KOPT-K1 (cell line): ENCODE measurements at regions not wholly inside any gene's neighbourhood (a gene's known extent, or its start where the extent isn't known, plus 50 kb on each side); places are given as distances from the start of the nearest gene placed in this dataset.
"Not testable (repeated sequence)": the region's sequence is repeated elsewhere in the genome, so short reads cannot be mapped to it uniquely, and the experiment has no call there.

Experiments
- H3K27ac ChIP-seq: fragments of 200-600 bp; sonication (generic); 2 replicates; pipeline ENCODE4 v1.5.1; 2016; ENCODE audit warnings: antibody characterized with exemption, mild to moderate bottlenecking, low read depth, low read length; ENCODE audit not compliant: poor library complexity, severe bottlenecking
- H3K36me3 ChIP-seq: fragments of 200-600 bp; sonication (generic); 2 replicates; pipeline ENCODE4 v1.5.1; 2017; ENCODE audit warnings: antibody characterized with exemption, mild to moderate bottlenecking, low read length, moderate library complexity; ENCODE audit not compliant: insufficient read depth
- H3K9me3 ChIP-seq: fragments of 200-600 bp; sonication (generic); 2 replicates; pipeline ENCODE4 v1.5.1; 2017; ENCODE audit warnings: antibody characterized with exemption, low read length, mild to moderate bottlenecking; ENCODE audit not compliant: insufficient read depth, poor library complexity, severe bottlenecking

DNA sequence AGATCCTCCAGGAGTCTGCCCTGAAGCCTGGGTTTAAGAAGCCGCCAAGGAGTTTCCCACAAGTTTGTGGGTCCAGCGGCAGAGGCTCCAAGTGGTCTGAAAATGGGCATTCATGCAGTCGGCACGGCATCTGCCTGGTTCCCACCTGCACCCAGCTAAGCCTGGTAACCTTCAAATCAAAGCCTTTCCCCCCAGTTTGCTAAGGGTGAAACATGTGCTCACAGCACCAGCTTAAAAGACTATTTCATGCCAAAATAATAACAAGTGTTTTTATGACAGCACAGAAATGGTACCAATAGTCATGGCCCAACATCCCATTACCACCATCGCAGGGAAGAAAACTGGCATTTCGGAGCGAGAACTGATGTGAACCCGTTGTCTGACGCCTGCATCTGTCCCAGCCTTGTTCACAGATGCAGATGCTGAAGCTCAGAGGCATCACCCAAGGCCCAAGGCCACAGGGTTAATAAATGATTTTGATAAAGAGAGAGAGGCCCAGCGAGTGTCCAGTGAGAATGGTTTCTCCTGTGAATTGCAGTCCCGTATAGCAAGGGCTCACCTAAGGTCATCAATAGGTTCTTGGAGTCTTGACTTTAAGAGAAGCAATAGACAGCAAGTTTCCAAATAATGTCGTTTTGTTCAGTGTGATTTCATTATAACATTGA, 188.0 kb upstream of the TPM1 start:
- no peak overlapping the region for H3K27ac ChIP-seq
- H3K36me3 ChIP-seq = no peaks in the 10 kb centered on the region
- no peaks in the 10 kb centered on the region for H3K9me3 ChIP-seq

DNA sequence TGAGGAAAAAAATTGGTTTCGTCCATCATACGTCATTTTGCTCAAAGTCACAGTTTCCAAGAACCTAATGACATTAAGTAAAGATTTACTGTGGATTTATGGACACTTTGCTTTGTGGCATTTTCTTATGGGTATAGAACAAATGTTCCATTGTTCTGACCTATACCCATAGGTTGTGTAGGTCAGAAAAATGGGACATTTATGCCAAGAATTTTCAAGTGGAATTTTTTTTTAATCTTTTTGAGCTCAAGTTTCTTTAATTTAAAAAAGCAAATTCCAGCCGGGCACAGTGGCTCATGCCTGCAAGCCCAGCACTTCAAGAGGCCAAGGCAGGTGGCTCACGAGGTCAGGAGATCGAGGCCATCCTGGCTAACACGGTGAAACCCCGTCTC, 187.5 kb upstream of the TPM1 start:
- H3K27ac ChIP-seq = no peak overlapping the region

GRCh38 chr15:62856466-62857246, 185.9 kb upstream of the TPM1 start:
- Histone ChIP-seq H3K36me3 (no peaks in the 10 kb centered on the region), H3K27ac (no peak overlapping the region), H3K9me3 (no peaks in the 10 kb centered on the region)

More for the DNA sequence above, 187.5 kb upstream of the TPM1 start:
- Histone ChIP-seq H3K9me3 (no peaks in the 10 kb centered on the region), H3K36me3 (no peaks in the 10 kb centered on the region)

DNA sequence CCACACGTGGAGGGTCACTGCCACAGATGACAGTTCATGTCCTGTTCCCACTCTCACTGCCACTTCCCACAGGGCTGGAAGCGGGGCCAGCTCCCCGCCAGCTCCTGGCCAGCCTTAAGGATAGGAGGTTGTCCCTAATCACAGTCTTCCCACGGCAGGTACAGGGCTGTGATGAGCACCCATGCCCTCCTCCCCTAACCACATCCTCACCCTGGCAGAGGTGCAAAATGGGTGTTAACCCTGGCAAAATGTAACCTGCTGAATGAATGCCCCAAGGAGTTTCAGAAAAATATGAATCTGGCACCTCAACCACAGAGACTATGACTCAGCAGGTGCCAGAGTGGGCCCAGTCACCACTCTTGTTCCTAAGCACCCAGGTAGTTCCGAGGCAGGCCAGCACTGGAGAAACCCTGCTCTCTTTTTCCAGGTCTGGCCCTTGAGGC, 185.1 kb upstream of the TPM1 start:
- H3K27ac ChIP-seq = no peak overlapping the region
- H3K9me3 ChIP-seq = no peaks in the 10 kb centered on the region
- no peaks in the 10 kb centered on the region for H3K36me3 ChIP-seq

- Histone ChIP-seq H3K36me3 (no peaks in the 10 kb centered on the region), H3K27ac (no peak overlapping the region), H3K9me3 (no peaks in the 10 kb centered on the region)
Measured at GRCh38 chr15:62858343-62858742, 184.2 kb upstream of the TPM1 start.

GRCh38 chr15:62862717-62863116, 179.8 kb upstream of the TPM1 start:
- no peaks in the 10 kb centered on the region for H3K9me3 ChIP-seq
- H3K36me3 ChIP-seq = no peaks in the 10 kb centered on the region
- H3K27ac ChIP-seq = no peak overlapping the region

- no peaks in the 10 kb centered on the region for H3K36me3 ChIP-seq
- no peak overlapping the region for H3K27ac ChIP-seq
- no peaks in the 10 kb centered on the region for H3K9me3 ChIP-seq
Measured at GRCh38 chr15:62866366-62866765, 176.2 kb upstream of the TPM1 start.

DNA sequence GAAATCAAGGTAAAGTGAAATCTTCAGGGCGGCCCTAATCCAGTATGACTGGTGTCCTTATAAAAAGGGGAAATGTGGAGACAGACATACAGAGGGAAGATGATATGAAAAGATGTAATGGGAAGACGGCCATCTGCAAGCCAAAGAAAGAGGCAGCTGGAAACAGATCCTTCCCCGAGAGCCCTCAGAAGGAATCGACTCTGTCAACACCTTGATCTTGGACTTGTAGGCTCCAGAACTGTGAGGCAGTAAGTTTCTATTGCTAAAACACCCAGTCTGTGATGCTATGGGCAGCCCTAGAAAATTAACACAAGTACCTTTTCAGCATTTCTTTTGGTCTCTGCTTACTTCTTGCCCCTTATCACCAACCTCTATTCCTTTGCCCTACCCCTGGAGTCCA, 174.7 kb upstream of the TPM1 start:
- no peaks in the 10 kb centered on the region for H3K9me3 ChIP-seq
- no peak overlapping the region for H3K27ac ChIP-seq

DNA sequence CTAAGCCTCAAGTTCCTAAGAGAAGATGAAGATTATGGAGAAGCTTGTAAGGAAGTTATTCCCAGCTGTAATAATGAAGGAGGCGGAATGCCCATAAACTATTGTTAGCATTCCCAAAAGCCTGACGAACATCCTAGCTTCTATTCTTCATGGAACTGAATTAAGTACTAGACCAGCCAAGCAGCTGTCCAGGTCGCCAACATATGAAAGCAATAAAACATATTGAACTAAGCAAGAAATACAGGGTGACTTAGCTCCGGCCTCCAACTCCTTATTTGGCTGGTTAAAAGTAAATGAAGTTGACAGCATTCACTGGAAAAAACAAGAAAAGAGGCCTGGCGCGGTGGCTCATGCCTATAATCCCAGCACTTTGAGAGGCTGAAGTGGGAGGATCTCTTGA, 174.0 kb upstream of the TPM1 start:
- no peaks in the 10 kb centered on the region for H3K36me3 ChIP-seq
- H3K9me3 ChIP-seq = no peaks in the 10 kb centered on the region
- H3K27ac ChIP-seq = no peak overlapping the region

More for the DNA sequence above, 174.7 kb upstream of the TPM1 start:
- H3K36me3 ChIP-seq = no peaks in the 10 kb centered on the region

DNA sequence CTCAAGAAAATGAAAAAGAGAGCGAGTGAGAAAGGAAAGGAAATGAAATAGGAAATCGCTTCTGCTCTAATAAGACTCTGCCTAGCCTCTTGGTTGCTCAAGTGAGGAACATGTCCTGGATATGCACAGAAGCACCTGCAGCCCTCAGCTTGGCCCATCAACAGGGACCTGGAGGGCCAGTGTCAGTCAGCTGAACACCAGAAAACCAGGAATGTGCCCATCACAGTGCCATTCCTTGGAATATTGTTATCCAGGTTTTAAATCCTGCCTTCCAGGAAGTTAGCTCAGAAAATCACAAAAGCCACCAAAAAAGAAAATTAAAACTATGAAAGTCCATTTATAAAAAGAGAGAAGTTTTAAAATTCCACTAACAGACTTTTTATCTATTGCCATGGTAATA, 173.4 kb upstream of the TPM1 start:
- Histone ChIP-seq H3K36me3 (no peaks in the 10 kb centered on the region), H3K9me3 (no peaks in the 10 kb centered on the region), H3K27ac (no peak overlapping the region)

GRCh38 chr15:62870216-62870615, 172.3 kb upstream of the TPM1 start:
- H3K9me3 ChIP-seq = no peaks in the 10 kb centered on the region
- no peak overlapping the region for H3K27ac ChIP-seq

GRCh38 chr15:62870701-62871100, 171.8 kb upstream of the TPM1 start:
- not testable (repeated sequence) for H3K27ac ChIP-seq, H3K36me3 ChIP-seq, H3K9me3 ChIP-seq

More at GRCh38 chr15:62870216-62870615, 172.3 kb upstream of the TPM1 start:
- H3K36me3 ChIP-seq = no peaks in the 10 kb centered on the region

GRCh38 chr15:62873203-62873602, 169.3 kb upstream of the TPM1 start:
- Histone ChIP-seq H3K27ac (no peak overlapping the region), H3K9me3 (no peaks in the 10 kb centered on the region)

DNA sequence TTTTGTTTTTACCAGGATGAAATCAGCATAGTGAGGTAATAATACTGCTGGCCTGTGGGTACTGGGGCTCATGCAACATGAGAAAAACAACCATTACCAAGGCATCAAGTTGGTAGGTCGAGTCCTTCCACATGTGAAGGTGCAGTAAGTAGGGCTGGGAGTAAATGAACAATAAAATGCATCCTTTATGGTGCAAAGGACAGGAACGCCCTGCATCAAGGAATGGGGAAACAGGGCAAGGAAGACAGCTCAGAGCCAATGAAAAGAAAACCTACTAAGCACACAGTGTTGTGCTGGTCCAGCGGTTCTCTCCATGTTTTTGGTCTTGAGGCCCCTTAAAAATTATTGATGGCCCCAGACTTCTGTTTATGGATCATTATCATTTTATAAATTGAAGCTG, 168.5 kb upstream of the TPM1 start:
- H3K36me3 ChIP-seq = no peaks in the 10 kb centered on the region
- H3K9me3 ChIP-seq = no peaks in the 10 kb centered on the region
- no peak overlapping the region for H3K27ac ChIP-seq

More at GRCh38 chr15:62873203-62873602, 169.3 kb upstream of the TPM1 start:
- H3K36me3 ChIP-seq = no peaks in the 10 kb centered on the region

- H3K36me3 ChIP-seq = no peaks in the 10 kb centered on the region
- H3K9me3 ChIP-seq = no peaks in the 10 kb centered on the region
- H3K27ac ChIP-seq = no peak overlapping the region
Measured at GRCh38 chr15:62874959-62875625, 167.5 kb upstream of the TPM1 start.
